SK-N-MC (cell line): ENCODE measurements at regions not wholly inside any gene's neighbourhood (a gene's known extent, or its start where the extent isn't known, plus 50 kb on each side); places are given as distances from the start of the nearest gene placed in this dataset.

Experiments used
- EZH2 ChIP-seq: fragments of 200-600 bp; sonication (generic); IDR thresholded peaks from one replicate; pipeline ENCODE4 v1.6.1; 2017; ENCODE audit warnings: antibody characterized with exemption
- POLR2AphosphoS5 ChIP-seq: IDR thresholded peaks from 2 replicates; pipeline ENCODE4 v1.6.1; 2012; ENCODE audit warnings: mild to moderate bottlenecking, low read depth, low read length, borderline replicate concordance

DNA sequence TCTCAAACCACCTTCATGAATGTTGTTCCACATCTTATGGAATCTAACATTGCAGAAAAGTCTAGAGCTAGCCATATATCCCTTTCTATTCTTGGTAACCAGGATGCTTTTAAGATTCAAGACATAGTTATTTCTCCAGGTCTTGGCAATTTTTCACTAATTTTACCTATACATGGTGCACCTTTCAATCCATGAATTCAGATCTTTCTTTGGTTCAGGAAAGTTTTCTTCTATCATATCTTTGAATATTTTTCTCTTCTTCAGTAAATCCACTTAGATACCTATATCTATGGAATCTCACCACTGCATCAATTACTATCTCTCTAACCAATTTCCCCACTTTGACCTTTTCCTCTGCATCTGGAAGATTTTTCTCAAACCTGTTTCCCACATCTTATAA lies 77.4 kb downstream of the PRLHR start:
- TF ChIP-seq POLR2AphosphoS5 (no peak), EZH2 (no peak)
